ENCODE measurements at regions not wholly inside any gene's neighbourhood (a gene's known extent, or its start where the extent isn't known, plus 50 kb on each side); places are given as distances from the start of the nearest gene placed in this dataset.

- no peaks in the 10 kb centered on the region for H3K27me3 Mint-ChIP-seq (ENCODE audit: unreplicated experiment)
- peaks cover 10% of the 10 kb centered on the region for H3K36me3 Mint-ChIP-seq (ENCODE audit: unreplicated experiment)
- H3K9me3 Mint-ChIP-seq (ENCODE audit: unreplicated experiment) = peaks cover 8% of the 10 kb centered on the region
- no peak overlapping the region for H3K27ac Mint-ChIP-seq (ENCODE audit: unreplicated experiment)
- H3K4me1 Mint-ChIP-seq (ENCODE audit: low read depth, unreplicated experiment) = peaks cover 2% of the 10 kb centered on the region
- DNase-seq = no peak
- H3K4me3 Mint-ChIP-seq (ENCODE audit: unreplicated experiment) = no peak overlapping the region
- TF ChIP-seq, protein P1, sequence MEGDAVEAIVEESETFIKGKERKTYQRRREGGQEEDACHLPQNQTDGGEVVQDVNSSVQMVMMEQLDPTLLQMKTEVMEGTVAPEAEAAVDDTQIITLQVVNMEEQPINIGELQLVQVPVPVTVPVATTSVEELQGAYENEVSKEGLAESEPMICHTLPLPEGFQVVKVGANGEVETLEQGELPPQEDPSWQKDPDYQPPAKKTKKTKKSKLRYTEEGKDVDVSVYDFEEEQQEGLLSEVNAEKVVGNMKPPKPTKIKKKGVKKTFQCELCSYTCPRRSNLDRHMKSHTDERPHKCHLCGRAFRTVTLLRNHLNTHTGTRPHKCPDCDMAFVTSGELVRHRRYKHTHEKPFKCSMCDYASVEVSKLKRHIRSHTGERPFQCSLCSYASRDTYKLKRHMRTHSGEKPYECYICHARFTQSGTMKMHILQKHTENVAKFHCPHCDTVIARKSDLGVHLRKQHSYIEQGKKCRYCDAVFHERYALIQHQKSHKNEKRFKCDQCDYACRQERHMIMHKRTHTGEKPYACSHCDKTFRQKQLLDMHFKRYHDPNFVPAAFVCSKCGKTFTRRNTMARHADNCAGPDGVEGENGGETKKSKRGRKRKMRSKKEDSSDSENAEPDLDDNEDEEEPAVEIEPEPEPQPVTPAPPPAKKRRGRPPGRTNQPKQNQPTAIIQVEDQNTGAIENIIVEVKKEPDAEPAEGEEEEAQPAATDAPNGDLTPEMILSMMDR (IDR thresholded peaks at IDR 0.05; ENCODE audit: partially characterized antibody, unreplicated experiment) = no peak
Measured at GRCh38 chr13:20320885-20321284, 88.8 kb upstream of the GJB6 start.

DNA sequence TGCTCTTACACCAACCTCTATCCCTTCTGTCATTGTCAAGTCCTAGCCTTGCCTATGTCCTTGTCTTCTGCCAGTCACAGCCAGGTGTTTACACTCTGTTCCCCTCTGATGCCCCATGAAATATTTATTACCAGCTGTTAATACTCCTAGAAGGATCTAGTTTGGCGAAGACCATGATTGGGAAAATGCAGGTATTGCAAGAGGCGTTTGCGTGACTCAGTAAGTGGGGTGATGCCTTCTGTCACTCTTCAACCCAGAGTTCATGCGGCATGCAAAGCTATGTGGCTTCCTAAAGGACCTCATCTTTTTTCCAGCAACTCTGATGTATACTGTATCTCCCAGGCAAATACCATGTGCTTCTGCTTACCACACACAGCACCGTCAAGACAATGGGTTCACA is 81.8 kb upstream of the GJB6 start:
- no peaks in the 10 kb centered on the region for H3K36me3 Mint-ChIP-seq (ENCODE audit: unreplicated experiment)
- no peak overlapping the region for H3K4me3 Mint-ChIP-seq (ENCODE audit: unreplicated experiment)
- H3K27ac Mint-ChIP-seq (ENCODE audit: unreplicated experiment) = no peak overlapping the region
- no peaks in the 10 kb centered on the region for H3K27me3 Mint-ChIP-seq (ENCODE audit: unreplicated experiment)
- TF ChIP-seq, protein P1 (IDR thresholded peaks at IDR 0.05; ENCODE audit: partially characterized antibody, unreplicated experiment) = no peak
- H3K9me3 Mint-ChIP-seq (ENCODE audit: unreplicated experiment) = no peaks in the 10 kb centered on the region
- no peaks in the 10 kb centered on the region for H3K4me1 Mint-ChIP-seq (ENCODE audit: low read depth, unreplicated experiment)
- no peak for DNase-seq

DNA sequence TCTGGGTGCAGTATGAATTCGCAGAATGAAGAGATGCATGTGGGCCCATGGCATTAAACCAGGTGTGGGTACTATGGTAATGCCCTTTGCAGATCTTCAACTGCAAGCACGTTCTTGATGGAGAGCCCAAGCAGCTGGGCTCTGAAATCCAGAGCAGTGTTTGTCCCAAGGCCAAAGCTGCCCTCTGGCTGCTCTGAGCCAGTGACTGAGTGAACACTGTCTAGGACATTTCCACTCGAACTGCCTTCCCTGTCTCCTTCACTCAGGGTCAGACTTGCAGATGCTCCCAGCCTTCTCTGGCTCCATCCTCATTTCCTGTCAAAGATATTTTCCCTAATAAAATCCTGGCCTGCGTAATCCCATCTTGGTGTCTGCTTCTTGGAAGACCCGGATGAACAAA is 80.2 kb upstream of the GJB6 start:
- peaks cover 2% of the 10 kb centered on the region for H3K9me3 Mint-ChIP-seq (ENCODE audit: unreplicated experiment)
- no peaks in the 10 kb centered on the region for H3K4me1 Mint-ChIP-seq (ENCODE audit: low read depth, unreplicated experiment)
- no peak overlapping the region for H3K4me3 Mint-ChIP-seq (ENCODE audit: unreplicated experiment)

GRCh38 chr13:20311596-20311995 is 79.5 kb upstream of the GJB6 start:
- H3K36me3 Mint-ChIP-seq (ENCODE audit: unreplicated experiment) = peaks cover 5% of the 10 kb centered on the region
- H3K27me3 Mint-ChIP-seq (ENCODE audit: unreplicated experiment) = peaks cover 4% of the 10 kb centered on the region
- no peak overlapping the region for H3K27ac Mint-ChIP-seq (ENCODE audit: unreplicated experiment)
- TF ChIP-seq, protein P1 (IDR thresholded peaks at IDR 0.05; ENCODE audit: partially characterized antibody, unreplicated experiment) = no peak
- peaks cover 2% of the 10 kb centered on the region for H3K9me3 Mint-ChIP-seq (ENCODE audit: unreplicated experiment)
- no peaks in the 10 kb centered on the region for H3K4me1 Mint-ChIP-seq (ENCODE audit: low read depth, unreplicated experiment)
- H3K4me3 Mint-ChIP-seq (ENCODE audit: unreplicated experiment) = no peak overlapping the region
- no peak for DNase-seq

More for the DNA sequence above, 80.2 kb upstream of the GJB6 start:
- H3K27ac Mint-ChIP-seq (ENCODE audit: unreplicated experiment) = no peak overlapping the region
- no peak for DNase-seq
- H3K36me3 Mint-ChIP-seq (ENCODE audit: unreplicated experiment) = peaks cover 5% of the 10 kb centered on the region
- TF ChIP-seq, protein P1 (IDR thresholded peaks at IDR 0.05; ENCODE audit: partially characterized antibody, unreplicated experiment) = no peak
- peaks cover 4% of the 10 kb centered on the region for H3K27me3 Mint-ChIP-seq (ENCODE audit: unreplicated experiment)

DNA sequence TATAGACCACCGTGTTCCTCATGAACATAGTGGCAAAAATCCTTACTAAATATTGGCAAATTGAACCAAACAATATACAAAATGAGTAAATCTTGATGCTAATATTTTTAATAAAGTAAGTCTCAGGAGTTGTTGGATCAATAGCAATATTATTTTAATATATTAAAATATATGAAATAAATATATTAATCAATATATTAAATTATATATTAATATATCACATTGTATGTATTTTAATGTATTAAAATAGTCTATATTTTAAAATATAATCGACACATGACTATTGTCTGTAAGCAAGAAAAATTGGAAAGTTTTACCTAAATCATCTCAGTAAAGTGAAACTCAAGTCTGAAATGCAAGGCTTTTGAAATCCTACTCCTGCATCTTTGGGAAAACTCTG is 78.9 kb upstream of the GJB6 start:
- DNase-seq = no peak
- Mint-ChIP-seq H3K4me3 (ENCODE audit: unreplicated experiment) (no peak overlapping the region), H3K9me3 (ENCODE audit: unreplicated experiment) (peaks cover 2% of the 10 kb centered on the region), H3K36me3 (ENCODE audit: unreplicated experiment) (peaks cover 5% of the 10 kb centered on the region), H3K4me1 (ENCODE audit: low read depth, unreplicated experiment) (no peaks in the 10 kb centered on the region), H3K27me3 (ENCODE audit: unreplicated experiment) (peaks cover 4% of the 10 kb centered on the region), H3K27ac (ENCODE audit: unreplicated experiment) (no peak overlapping the region)
- TF ChIP-seq, protein P1 (IDR thresholded peaks at IDR 0.05; ENCODE audit: partially characterized antibody, unreplicated experiment) = no peak

All from glutamatergic neuron (in vitro differentiated cells).